ENCODE measurements at regions not wholly inside any gene's neighbourhood (a gene's known extent, or its start where the extent isn't known, plus 50 kb on each side); places are given as distances from the start of the nearest gene placed in this dataset.

- TF ChIP-seq CTCF (IDR thresholded peaks at IDR 0.05), result no peak
- ATAC-seq (ENCODE audit: low FRiP score) (no peak), DNase-seq (ENCODE audit: low spot score) (no peak)
Observed at GRCh38 chr5:3349704-3350565, 245.7 kb upstream of the IRX1 start.

- ATAC-seq (ENCODE audit: low FRiP score) (no peak), DNase-seq (ENCODE audit: low spot score) (no peak)
- TF ChIP-seq CTCF (IDR thresholded peaks at IDR 0.05), result no peak
Observed at GRCh38 chr5:3348576-3349535, 246.8 kb upstream of the IRX1 start.

- ATAC-seq (ENCODE audit: low FRiP score), result no peak
- DNase-seq (ENCODE audit: low spot score), result no peak
- TF ChIP-seq CTCF (IDR thresholded peaks at IDR 0.05), result no peak
Observed at GRCh38 chr5:3347741-3348140, 247.9 kb upstream of the IRX1 start.

- TF ChIP-seq CTCF (IDR thresholded peaks at IDR 0.05), result no peak
- DNase-seq (ENCODE audit: low spot score), result no peak
- no peak for ATAC-seq (ENCODE audit: low FRiP score)
Observed at GRCh38 chr5:3346111-3346820, 249.4 kb upstream of the IRX1 start.

GRCh38 chr5:3345195-3345594, 250.4 kb upstream of the IRX1 start:
- DNase-seq (ENCODE audit: low spot score), result no peak
- ATAC-seq (ENCODE audit: low FRiP score), result no peak
- TF ChIP-seq CTCF (IDR thresholded peaks at IDR 0.05), result no peak

- ATAC-seq (ENCODE audit: low FRiP score), result no peak
- DNase-seq (ENCODE audit: low spot score), result no peak
- TF ChIP-seq CTCF (IDR thresholded peaks at IDR 0.05), result no peak
Observed at GRCh38 chr5:3344671-3345070, 251.0 kb upstream of the IRX1 start.
